Keratinocyte (primary cell): ENCODE measurements at regions not wholly inside any gene's neighbourhood (a gene's known extent, or its start where the extent isn't known, plus 50 kb on each side); places are given as distances from the start of the nearest gene placed in this dataset.

Experiments
- DNase-seq: peaks from one replicate; pipeline ENCODE4 v3.0.0-alpha.2; 2011; ENCODE audit warnings: low read depth, missing footprints, low spot score
- FAIRE-seq: peaks from 2 replicates; lab custom pipeline; 2011; peaks lifted over from hg19 to GRCh38; lab: Jason Lieb, UNC
- H2AFZ ChIP-seq: 2 replicates; pipeline ENCODE4 v1.6.0; 2012; ENCODE audit warnings: low read length, control low read depth, inconsistent platforms; ENCODE audit not compliant: control insufficient read depth
- H3K27ac ChIP-seq: 2 replicates; pipeline ENCODE4 v1.5.1; 2011; ENCODE audit warnings: low read length; ENCODE audit not compliant: control insufficient read depth, insufficient read depth
- H3K27me3 ChIP-seq: 3 replicates; pipeline ENCODE4 v1.6.0; 2011; ENCODE audit warnings: low read length; ENCODE audit not compliant: control insufficient read depth, insufficient read depth; ENCODE audit errors: extremely low read depth
- H3K36me3 ChIP-seq, 2 experiments: 2 replicates in 1 of 2; 3 replicates in 1 of 2; pipeline ENCODE4 v1.5.1; 2011; ENCODE audit warnings: low read length in 2 of 2, mild to moderate bottlenecking in 1 of 2; ENCODE audit not compliant: control insufficient read depth in 2 of 2, insufficient read depth in 2 of 2; ENCODE audit errors: extremely low read depth in 1 of 2
- H3K4me1 ChIP-seq: 3 replicates; pipeline ENCODE4 v1.5.1; 2011; ENCODE audit warnings: low read length; ENCODE audit not compliant: control insufficient read depth, insufficient read depth; ENCODE audit errors: extremely low read depth
- H3K4me2 ChIP-seq: 3 replicates; pipeline ENCODE4 v1.6.0; 2011; ENCODE audit warnings: low read depth, low read length; ENCODE audit not compliant: control insufficient read depth, insufficient read depth; ENCODE audit errors: extremely low read depth
- H3K4me3 ChIP-seq, 3 experiments: fragments of 200-600 bp in 1 of 3; sonication (generic) in 1 of 3; 2 replicates in 2 of 3; 3 replicates in 1 of 3; pipeline ENCODE4 v1.5.1; 2011 to 2016; ENCODE audit warnings: low read length in 3 of 3, mild to moderate bottlenecking in 3 of 3, control low read depth in 2 of 3, inconsistent platforms in 1 of 3, low read depth in 1 of 3, mixed read lengths in 1 of 3, mixed run types in 1 of 3, moderate library complexity in 1 of 3; ENCODE audit not compliant: control insufficient read depth in 2 of 3, insufficient read depth in 2 of 3; ENCODE audit errors: extremely low read depth in 1 of 3
- H3K79me2 ChIP-seq: 2 replicates; pipeline ENCODE4 v1.6.0; 2012; ENCODE audit warnings: low read length; ENCODE audit not compliant: control insufficient read depth, insufficient read depth
- H3K9ac ChIP-seq: 3 replicates; pipeline ENCODE4 v1.6.0; 2011; ENCODE audit warnings: low read length; ENCODE audit not compliant: control insufficient read depth, insufficient read depth; ENCODE audit errors: extremely low read depth
- H3K9me1 ChIP-seq: 3 replicates; pipeline ENCODE4 v1.6.0; 2011; ENCODE audit warnings: low read length; ENCODE audit not compliant: control insufficient read depth, insufficient read depth; ENCODE audit errors: extremely low read depth
- H3K9me3 ChIP-seq: 2 replicates; pipeline ENCODE4 v1.5.1; 2012; ENCODE audit warnings: low read depth, low read length; ENCODE audit not compliant: control insufficient read depth
- H4K20me1 ChIP-seq: 3 replicates; pipeline ENCODE4 v1.6.0; 2011; ENCODE audit warnings: low read length; ENCODE audit not compliant: control insufficient read depth, insufficient read depth; ENCODE audit errors: extremely low read depth
- CTCF ChIP-seq, 3 experiments: IDR thresholded peaks in 1 of 3; conservative IDR thresholded peaks in 1 of 3; optimal IDR thresholded peaks in 1 of 3; 2 replicates in 2 of 3; 3 replicates in 1 of 3; pipeline versions ENCODE3 to v1.5.1; 2011; ENCODE audit warnings: low read length in 3 of 3, mild to moderate bottlenecking in 3 of 3, moderate library complexity in 2 of 3, control low read depth in 1 of 3, inconsistent platforms in 1 of 3; ENCODE audit not compliant: insufficient read depth in 2 of 3; ENCODE audit errors: extremely low read depth in 1 of 3
- EZH2 ChIP-seq: IDR thresholded peaks from one replicate; pipeline ENCODE4 v1.6.1; 2012; ENCODE audit warnings: inconsistent platforms, mild to moderate bottlenecking, low read length, moderate library complexity
- dilution Hi-C: fragments of 300-500 bp; cut with MboI; formaldehyde crosslinking; loops from one replicate; pipeline ENCODE4 v1.7.0; 2020; ENCODE audit warnings: low sequenced_read_pairs; ENCODE audit not compliant: extremely low pct_ligation_motif_present

- no peak overlapping the region for H3K4me3 ChIP-seq
- no peaks in the 10 kb centered on the region for H3K4me1 ChIP-seq
- DNase-seq (no peak), FAIRE-seq (no peak)
- H4K20me1 ChIP-seq: no peaks in the 10 kb centered on the region
- H3K9me3 ChIP-seq: no peaks in the 10 kb centered on the region
- TF ChIP-seq CTCF (optimal IDR thresholded peaks at IDR 0.05 in 1 of 3, IDR thresholded peaks at IDR 0.05 in 1 of 3, conservative IDR thresholded peaks at IDR 0.05 in 1 of 3; ENCODE audit: extremely low read depth in 1 of 3, insufficient read depth in 2 of 3, low read length in 3 of 3): no peak
- TF ChIP-seq EZH2: no peak
- H2AFZ ChIP-seq: no peak overlapping the region
- H3K9me1 ChIP-seq: no peaks in the 10 kb centered on the region
- dilution Hi-C loops: no loop called here
- no peak overlapping the region for H3K27ac ChIP-seq
- no peak overlapping the region for H3K9ac ChIP-seq
- H3K27me3 ChIP-seq: no peaks in the 10 kb centered on the region
- H3K36me3 ChIP-seq: no peaks in the 10 kb centered on the region
- H3K4me2 ChIP-seq: no peak overlapping the region
- H3K79me2 ChIP-seq: no peaks in the 10 kb centered on the region
Measured at GRCh38 chr12:118851891-118852290, 129.4 kb upstream of the SRRM4 start.

DNA sequence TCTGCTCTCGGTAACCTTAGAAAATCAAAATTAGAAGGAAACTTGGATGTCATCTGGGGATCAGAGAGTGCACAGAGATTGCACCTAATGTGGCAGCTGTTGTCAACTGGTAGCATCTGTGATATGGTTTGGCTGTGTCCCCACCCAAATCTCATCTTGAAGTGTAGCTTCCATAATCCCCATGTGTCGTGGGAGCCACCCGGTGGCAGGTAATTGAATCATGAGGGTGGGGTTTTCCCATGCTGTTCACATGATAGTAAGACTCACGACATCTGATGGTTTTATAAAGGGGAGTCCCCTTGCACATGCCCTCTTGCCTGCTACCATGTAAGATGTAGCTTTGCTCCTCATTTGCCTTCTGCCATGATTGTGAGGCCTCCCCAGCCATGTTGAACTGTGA lies 127.7 kb upstream of the SRRM4 start:
- Histone ChIP-seq H3K4me1 (no peaks in the 10 kb centered on the region), H4K20me1 (no peaks in the 10 kb centered on the region), H3K27me3 (no peaks in the 10 kb centered on the region), H3K79me2 (no peaks in the 10 kb centered on the region), H2AFZ (no peak overlapping the region), H3K9me3 (no peaks in the 10 kb centered on the region), H3K36me3 (no peaks in the 10 kb centered on the region), H3K9me1 (no peaks in the 10 kb centered on the region), H3K9ac (no peak overlapping the region), H3K27ac (no peak overlapping the region), H3K4me3 (no peak overlapping the region), H3K4me2 (no peak overlapping the region)
- DNase-seq: no peak
- TF ChIP-seq CTCF (optimal IDR thresholded peaks at IDR 0.05 in 1 of 3, IDR thresholded peaks at IDR 0.05 in 1 of 3, conservative IDR thresholded peaks at IDR 0.05 in 1 of 3; ENCODE audit: extremely low read depth in 1 of 3, insufficient read depth in 2 of 3, low read length in 3 of 3): peak in 1 of 3 experiments; percentile 9
- no peak for TF ChIP-seq EZH2
- dilution Hi-C loops: no loop called here
- no peak for FAIRE-seq
